A673 (cell line): ENCODE measurements at regions not wholly inside any gene's neighbourhood (a gene's known extent, or its start where the extent isn't known, plus 50 kb on each side); places are given as distances from the start of the nearest gene placed in this dataset.

Source experiments
- EZH2 ChIP-seq: fragments of 200-600 bp; sonication (generic); IDR thresholded peaks from 2 replicates; pipeline ENCODE4 v1.6.1; 2017; ENCODE audit warnings: borderline replicate concordance, low read depth, mild to moderate bottlenecking, mixed read lengths, antibody characterized with exemption, low read length; ENCODE audit not compliant: poor library complexity, severe bottlenecking
- TF ChIP-seq, protein P1 (sequence below): fragments of 300-800, 200-600 bp; sonication (generic); conservative IDR thresholded peaks from 2 replicates; pipeline ENCODE4 v1.5.1; 2017; ENCODE audit warnings: low read depth, mild to moderate bottlenecking, antibody characterized with exemption, low read length, moderate library complexity, mixed read lengths

DNA sequence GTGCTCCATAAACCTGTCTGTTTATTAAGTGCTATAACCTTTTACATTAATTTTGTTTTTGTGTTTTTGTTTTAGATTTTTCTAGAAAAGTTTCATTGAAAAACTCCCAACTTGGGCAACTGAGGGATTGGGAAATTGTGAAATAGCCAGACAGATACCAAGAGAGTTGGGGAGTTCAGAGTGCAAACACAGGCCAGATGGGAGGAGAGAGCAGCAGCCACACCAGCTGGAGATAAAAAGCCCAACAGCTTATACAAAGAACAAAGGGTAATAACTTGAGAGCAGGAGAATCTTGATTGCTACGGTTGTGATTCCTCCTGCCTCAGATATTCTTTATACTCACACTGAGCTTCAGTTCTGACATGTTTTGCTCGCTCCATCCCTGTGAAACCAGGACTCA is 1642.2 kb downstream of the LRRC4C start:
- TF ChIP-seq, protein P1, sequence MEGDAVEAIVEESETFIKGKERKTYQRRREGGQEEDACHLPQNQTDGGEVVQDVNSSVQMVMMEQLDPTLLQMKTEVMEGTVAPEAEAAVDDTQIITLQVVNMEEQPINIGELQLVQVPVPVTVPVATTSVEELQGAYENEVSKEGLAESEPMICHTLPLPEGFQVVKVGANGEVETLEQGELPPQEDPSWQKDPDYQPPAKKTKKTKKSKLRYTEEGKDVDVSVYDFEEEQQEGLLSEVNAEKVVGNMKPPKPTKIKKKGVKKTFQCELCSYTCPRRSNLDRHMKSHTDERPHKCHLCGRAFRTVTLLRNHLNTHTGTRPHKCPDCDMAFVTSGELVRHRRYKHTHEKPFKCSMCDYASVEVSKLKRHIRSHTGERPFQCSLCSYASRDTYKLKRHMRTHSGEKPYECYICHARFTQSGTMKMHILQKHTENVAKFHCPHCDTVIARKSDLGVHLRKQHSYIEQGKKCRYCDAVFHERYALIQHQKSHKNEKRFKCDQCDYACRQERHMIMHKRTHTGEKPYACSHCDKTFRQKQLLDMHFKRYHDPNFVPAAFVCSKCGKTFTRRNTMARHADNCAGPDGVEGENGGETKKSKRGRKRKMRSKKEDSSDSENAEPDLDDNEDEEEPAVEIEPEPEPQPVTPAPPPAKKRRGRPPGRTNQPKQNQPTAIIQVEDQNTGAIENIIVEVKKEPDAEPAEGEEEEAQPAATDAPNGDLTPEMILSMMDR, result no peak
- no peak for TF ChIP-seq EZH2
